Germinal center (tissue), 1 donor: ENCODE measurements at regions not wholly inside any gene's neighbourhood (a gene's known extent, or its start where the extent isn't known, plus 50 kb on each side); places are given as distances from the start of the nearest gene placed in this dataset.
"Not testable (repeated sequence)": the region's sequence is repeated elsewhere in the genome, so short reads cannot be mapped to it uniquely, and the experiment has no call there.

Experiments
- DNase-seq: peaks from one replicate; pipeline ENCODE4 v3.0.0; 2012; ENCODE audit warnings: mixed read lengths, low spot score

- no peak for DNase-seq
These were observed 297.6 kb upstream of the NRXN1 start for GRCh38 chr2:51329512-51329911.

- no peak for DNase-seq
These were observed 292.1 kb upstream of the NRXN1 start for GRCh38 chr2:51324051-51324450.

DNA sequence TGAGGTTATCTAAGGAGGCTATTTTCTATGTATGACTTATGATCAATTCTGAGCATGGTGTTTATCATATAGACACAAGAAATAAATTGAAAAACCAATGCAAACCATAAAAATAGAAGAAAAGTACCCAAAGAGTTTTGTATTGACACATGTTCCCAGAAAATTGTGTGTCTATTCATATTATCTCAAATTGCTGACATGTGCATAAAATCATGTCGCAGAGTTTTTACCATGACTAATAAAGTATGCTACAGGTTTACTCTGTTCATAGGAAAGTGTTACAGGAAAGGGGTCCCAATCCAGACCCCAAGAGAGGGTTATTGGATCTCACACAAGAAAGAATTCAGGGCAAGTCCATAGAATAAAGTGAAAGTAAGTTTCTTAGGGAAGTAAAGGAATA is 290.7 kb upstream of the NRXN1 start:
- DNase-seq = no peak

DNA sequence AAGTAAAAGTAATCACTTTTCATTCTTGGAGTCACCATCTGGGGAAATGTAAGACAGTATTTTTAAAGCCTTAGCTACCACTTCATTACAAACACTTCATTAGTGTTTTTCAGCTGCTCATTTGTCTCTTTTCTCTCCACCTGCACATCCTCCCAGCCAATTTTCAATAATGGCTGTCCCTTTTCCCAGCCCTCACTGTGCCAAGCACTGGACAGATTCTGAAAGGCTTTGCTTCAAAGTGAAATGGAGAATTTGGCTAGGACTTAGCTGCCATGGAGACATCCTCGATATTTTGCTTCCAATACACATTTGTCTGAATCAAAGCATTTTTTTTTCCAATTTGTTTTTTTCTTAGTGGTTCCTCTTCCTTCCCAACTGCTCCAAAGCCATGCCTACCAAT is 272.4 kb upstream of the NRXN1 start:
- no peak for DNase-seq

DNA sequence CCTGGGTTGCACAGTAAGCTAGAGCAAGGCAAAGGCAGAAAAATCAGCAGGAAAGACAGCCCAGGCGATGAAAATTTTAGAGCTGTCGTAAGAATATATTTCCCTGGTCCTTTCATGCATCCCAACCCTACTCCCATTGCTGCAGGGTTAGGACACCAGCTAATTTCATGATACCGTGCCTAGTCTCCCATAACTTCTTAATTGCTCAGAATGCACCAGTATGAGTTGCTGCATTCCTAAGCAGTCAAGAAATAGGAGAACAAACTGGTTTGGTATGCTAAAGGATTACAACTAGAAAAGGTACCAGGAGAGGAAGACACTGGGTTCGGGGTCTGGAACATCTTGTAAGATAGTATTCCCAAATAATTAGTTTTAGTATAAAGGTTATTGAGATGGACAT is 269.4 kb upstream of the NRXN1 start:
- DNase-seq = no peak

GRCh38 chr2:51299370-51299769 is 267.4 kb upstream of the NRXN1 start:
- DNase-seq = no peak

GRCh38 chr2:51297488-51297887 is 265.6 kb upstream of the NRXN1 start:
- DNase-seq = no peak

GRCh38 chr2:51293566-51294200 is 261.8 kb upstream of the NRXN1 start:
- no peak for DNase-seq

DNA sequence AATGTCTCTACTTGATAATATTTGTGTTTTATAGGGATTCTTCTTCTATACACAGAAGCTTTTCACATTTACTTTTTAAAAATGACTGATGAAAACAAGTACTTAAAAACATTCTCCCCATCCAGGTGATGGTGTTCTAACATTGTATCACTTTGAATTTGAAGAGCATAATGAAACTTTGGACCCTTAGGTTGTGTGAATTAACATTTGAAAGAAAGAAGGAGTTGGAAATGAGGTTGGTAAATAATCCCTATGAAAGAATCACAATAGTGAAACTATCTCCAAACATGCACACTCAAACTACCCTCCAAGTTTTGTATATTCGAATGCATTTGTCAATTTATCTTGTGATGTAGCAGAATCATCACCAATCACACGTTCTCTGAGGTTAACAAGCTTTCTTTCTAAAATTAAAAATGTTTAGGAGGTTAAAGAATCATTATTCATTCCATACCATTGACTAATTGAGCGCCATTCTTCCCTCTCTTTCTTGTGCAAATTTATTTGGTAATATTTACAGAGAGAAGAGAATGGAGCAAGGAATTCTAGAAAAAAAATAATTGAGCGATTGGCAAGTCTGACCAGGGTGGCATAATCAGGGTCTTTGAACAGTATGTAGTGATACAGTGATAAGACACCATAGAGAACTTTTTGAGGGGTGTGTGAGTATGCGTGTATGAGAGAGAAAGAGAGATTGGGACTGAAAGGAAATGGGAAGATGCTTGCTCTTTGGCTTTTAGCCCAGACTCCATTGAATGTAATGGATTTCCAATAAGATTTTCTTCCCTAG is 260.0 kb upstream of the NRXN1 start:
- DNase-seq = no peak

DNA sequence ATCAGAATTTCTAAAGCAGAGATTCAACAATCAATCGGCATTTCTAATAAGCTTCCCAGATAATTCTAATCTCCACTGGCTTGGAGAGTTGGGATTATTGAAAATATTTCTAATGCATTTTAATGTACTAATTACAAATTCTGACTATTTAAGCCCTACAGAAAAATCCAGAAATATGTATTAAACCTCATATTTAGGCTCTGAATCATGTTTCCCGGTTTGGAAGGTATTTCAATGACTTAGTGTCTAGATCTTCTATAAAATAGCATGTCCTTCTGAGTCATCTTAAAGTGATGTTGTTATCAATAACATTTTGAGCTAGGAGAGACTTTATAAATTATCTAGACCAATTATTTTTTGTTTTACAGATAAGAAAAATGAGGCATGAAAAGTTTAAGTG is 258.8 kb upstream of the NRXN1 start:
- no peak for DNase-seq

DNA sequence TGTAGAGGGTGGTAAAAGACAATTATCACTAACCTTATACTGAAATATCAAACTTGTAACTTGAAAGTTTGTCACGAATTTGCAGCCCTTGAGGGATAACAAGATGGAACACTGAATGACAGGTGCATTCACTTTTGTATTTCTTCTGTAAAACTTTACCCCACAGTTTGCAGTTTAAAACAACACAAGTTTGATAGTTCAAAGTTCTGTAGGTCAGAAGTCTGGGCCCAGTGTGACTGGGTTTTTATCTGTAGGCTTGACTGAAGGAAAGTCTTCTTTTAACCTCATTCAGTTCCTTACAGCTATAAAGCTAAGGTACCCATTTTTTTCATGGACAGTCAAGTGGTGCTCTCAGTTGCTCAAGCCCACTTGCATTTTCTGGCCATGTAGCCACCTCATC is 257.1 kb upstream of the NRXN1 start:
- no peak for DNase-seq

- DNase-seq = no peak
These were observed 236.3 kb upstream of the NRXN1 start for GRCh38 chr2:51268191-51268590.

DNA sequence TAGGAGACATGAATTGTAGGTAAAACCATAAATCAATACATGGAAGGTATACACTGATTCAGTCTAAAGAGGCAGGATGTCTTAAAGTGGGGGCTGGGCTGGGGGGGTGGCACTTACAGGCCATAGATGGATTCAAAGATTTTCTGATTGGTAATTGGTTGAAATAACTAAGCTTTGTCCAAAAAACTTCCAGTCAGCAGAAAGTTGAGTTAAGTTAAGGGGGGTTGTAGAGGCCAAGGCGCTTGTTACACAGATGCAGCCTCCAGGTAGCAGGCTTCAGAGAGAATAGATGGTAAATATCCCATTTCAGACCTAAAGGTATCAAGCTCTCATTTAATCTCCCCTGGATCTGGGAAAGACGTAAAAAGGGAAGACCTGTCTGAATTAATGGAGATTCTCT is 233.6 kb upstream of the NRXN1 start:
- no peak for DNase-seq

DNA sequence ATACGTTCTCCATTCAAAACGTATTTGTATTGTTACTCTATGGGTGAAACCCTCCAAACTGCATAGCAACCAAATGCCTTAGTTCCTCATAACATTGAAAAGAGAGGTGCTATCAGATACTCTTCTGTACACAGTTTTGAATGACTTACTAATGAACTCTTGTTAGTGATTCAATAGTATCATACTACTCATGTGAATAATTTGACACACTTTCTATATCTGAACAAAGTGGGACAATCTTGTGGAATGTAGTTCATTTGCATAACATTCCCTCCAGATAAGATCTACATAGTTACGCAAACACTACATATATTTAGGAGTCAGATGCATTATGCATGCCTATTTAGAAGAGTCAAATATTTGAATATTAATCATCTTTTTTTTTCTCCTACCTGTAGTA is 232.0 kb upstream of the NRXN1 start:
- no peak for DNase-seq

GRCh38 chr2:51263101-51263500 is 231.2 kb upstream of the NRXN1 start:
- DNase-seq = not testable (repeated sequence)

- DNase-seq = no peak
These were observed 226.4 kb upstream of the NRXN1 start for GRCh38 chr2:51258301-51258700.

GRCh38 chr2:51256736-51257135 is 224.8 kb upstream of the NRXN1 start:
- no peak for DNase-seq

GRCh38 chr2:51251356-51251755 is 219.4 kb upstream of the NRXN1 start:
- no peak for DNase-seq

GRCh38 chr2:51247252-51247805 is 215.4 kb upstream of the NRXN1 start:
- DNase-seq = no peak

DNA sequence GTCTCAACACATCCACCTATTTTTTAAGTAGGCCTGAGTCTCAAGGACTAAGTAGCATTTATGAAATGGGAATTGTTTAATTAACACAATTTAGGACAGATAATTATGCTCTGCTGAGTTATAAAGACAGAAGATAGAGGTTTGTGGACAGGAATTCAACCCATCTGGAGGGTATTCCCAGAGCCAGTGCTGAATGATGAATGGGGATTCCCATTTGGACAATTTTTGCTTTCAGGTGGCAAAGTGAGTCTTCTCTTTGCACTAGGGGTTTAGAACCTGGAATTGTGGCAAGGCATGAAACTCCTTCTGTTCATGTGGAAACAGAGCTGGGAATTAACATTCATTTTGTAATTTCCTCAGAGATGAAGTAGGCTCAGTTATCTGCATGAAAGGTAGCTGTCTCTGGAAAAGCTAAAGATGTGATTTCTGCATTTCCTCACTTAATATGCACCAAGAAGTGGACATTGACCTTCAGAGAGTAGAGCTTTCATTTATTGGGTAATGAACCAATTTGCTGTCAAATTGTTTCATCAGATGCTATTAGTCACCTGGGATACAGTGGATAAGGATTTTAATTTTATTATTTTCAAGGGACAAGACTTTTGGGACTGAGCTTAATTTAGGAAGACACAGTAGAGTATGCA is 212.1 kb upstream of the NRXN1 start:
- DNase-seq = no peak

GRCh38 chr2:51237626-51238271 is 205.8 kb upstream of the NRXN1 start:
- DNase-seq = no peak

DNA sequence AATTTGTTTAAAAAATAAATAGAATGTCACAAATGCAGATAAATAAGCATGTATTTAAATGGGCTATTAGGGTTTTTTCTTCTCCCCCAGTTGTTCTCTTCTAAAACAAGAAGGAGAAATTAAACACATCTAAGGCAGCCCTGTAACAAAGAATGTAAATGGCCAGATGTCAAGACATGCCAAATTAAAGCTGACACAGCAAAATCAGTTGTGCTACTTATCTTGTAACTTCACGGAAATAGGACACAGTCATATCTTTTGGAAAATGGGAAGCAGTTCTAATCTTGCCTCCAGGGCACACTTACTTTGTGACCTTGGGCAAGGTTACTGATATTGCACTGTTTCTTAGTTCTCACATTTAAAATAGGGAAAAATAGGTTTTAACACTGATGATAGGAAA is 200.1 kb upstream of the NRXN1 start:
- DNase-seq = no peak

GRCh38 chr2:51231071-51231470 is 199.1 kb upstream of the NRXN1 start:
- no peak for DNase-seq
